Lung (tissue), 11 donors: ENCODE measurements at regions not wholly inside any gene's neighbourhood (a gene's known extent, or its start where the extent isn't known, plus 50 kb on each side); places are given as distances from the start of the nearest gene placed in this dataset.

Source experiments
- ATAC-seq: fragments of 200-7000 bp; cut with Tn5 transposase; one replicate; pipeline ENCODE4 v1.9.1; 2020; ENCODE audit warnings: moderate number of reproducible peaks; ENCODE audit not compliant: insufficient read depth, low FRiP score
- DNase-seq, 3 donors: peaks; one replicate each; pipeline ENCODE4 v3.0.0-alpha.2; 2013 to 2017
- H3K27ac ChIP-seq, 2 donors: one replicate each; pipeline ENCODE4 v1.5.1; 2013; ENCODE audit warnings: mild to moderate bottlenecking in 2 of 2, moderate library complexity in 2 of 2, control low read depth in 1 of 2, inconsistent platforms in 1 of 2, low read depth in 1 of 2, low read length in 1 of 2
- H3K27me3 ChIP-seq, 3 donors: one replicate each; pipeline ENCODE4 v1.5.1; 2013; ENCODE audit warnings: low read length in 2 of 3; ENCODE audit not compliant: control insufficient read depth in 3 of 3, insufficient read depth in 3 of 3
- H3K36me3 ChIP-seq, 4 donors: one replicate each; pipeline ENCODE4 v1.5.1; 2013; ENCODE audit warnings: low read length in 4 of 4, mild to moderate bottlenecking in 1 of 4, moderate library complexity in 1 of 4; ENCODE audit not compliant: control insufficient read depth in 4 of 4, insufficient read depth in 4 of 4
- H3K4me1 ChIP-seq, 5 donors: one replicate each; pipeline ENCODE4 v1.5.1; 2013; ENCODE audit warnings: low read length in 5 of 5, mild to moderate bottlenecking in 2 of 5, moderate library complexity in 1 of 5; ENCODE audit not compliant: control insufficient read depth in 5 of 5, insufficient read depth in 5 of 5
- H3K4me3 ChIP-seq: one replicate; pipeline ENCODE4 v1.5.1; 2013; ENCODE audit warnings: mild to moderate bottlenecking, control low read depth, moderate library complexity
- H3K9ac ChIP-seq, 2 donors: one replicate each; pipeline ENCODE4 v1.5.1; 2013; ENCODE audit warnings: low read length in 2 of 2, control low read depth in 1 of 2; ENCODE audit not compliant: insufficient read depth in 1 of 2
- H3K9me3 ChIP-seq, 4 donors: one replicate each; pipeline ENCODE4 v1.5.1; 2013; ENCODE audit warnings: low read length in 3 of 4, mild to moderate bottlenecking in 1 of 4, moderate library complexity in 1 of 4; ENCODE audit not compliant: control insufficient read depth in 4 of 4, insufficient read depth in 3 of 4
- CTCF ChIP-seq: IDR thresholded peaks from 2 replicates; pipeline ENCODE4 v1.5.1; 2012; ENCODE audit warnings: mild to moderate bottlenecking; ENCODE audit errors: control extremely low read depth, extremely low read depth
- WGBS, 2 donors: extraction: QIAGEN DNeasy Blood & Tissue Kit; methylation state at CpG; one replicate each; pipeline ENCODE4 v1.1.7; 2013; 5-methylcytosine and 5-hydroxymethylcytosine counted together
- donor health status: control.
- donor health status: control.
- donor health status: Bipolar disorder and iron deficiency.
- donor health status: healthy.
- donor health status: DM: yes; HTN: yes; CAD: no.

- Histone ChIP-seq H3K27me3 (no peaks in the 10 kb centered on the region), H3K36me3 (no peaks in the 10 kb centered on the region), H3K9me3 (no peaks in the 10 kb centered on the region), H3K4me3 (no peak overlapping the region), H3K4me1 (no peaks in the 10 kb centered on the region), H3K27ac (no peak overlapping the region), H3K9ac (no peak overlapping the region)
- 78 to 86% methylated on average over 8 of the region's 8 CpGs for WGBS, 2 donors
- TF ChIP-seq CTCF = no peak
- ATAC-seq (no peak), DNase-seq (no peak)
Observed at GRCh38 chr1:208818770-208819445, 574.7 kb upstream of the PLXNA2 start.

- Histone ChIP-seq H3K4me1 (no peaks in the 10 kb centered on the region), H3K27me3 (no peaks in the 10 kb centered on the region), H3K9ac (no peak overlapping the region), H3K36me3 (no peaks in the 10 kb centered on the region), H3K4me3 (no peak overlapping the region), H3K9me3 (no peaks in the 10 kb centered on the region), H3K27ac (no peak overlapping the region)
- TF ChIP-seq CTCF = no peak
- DNase-seq (no peak), ATAC-seq (no peak)
- WGBS, 2 donors = 46 to 48% methylated on average over 2 of the region's 2 CpGs
Observed at GRCh38 chr1:208820580-208821212, 576.5 kb upstream of the PLXNA2 start.

GRCh38 chr1:208821939-208822338 lies 577.8 kb upstream of the PLXNA2 start:
- Histone ChIP-seq H3K36me3 (no peaks in the 10 kb centered on the region), H3K9ac (no peak overlapping the region), H3K4me1 (no peaks in the 10 kb centered on the region), H3K9me3 (no peaks in the 10 kb centered on the region), H3K27ac (no peak overlapping the region), H3K4me3 (no peak overlapping the region), H3K27me3 (no peaks in the 10 kb centered on the region)
- no peak for ATAC-seq
- TF ChIP-seq CTCF = no peak
- 92 to 94% methylated on average over 7 of the region's 7 CpGs for WGBS, 2 donors
- DNase-seq = no peak
